ENCODE measurements at regions not wholly inside any gene's neighbourhood (a gene's known extent, or its start where the extent isn't known, plus 50 kb on each side); places are given as distances from the start of the nearest gene placed in this dataset.

GRCh38 chr5:27548484-27548883 lies 510.1 kb upstream of the CDH9 start:
- TF ChIP-seq CTCF (conservative IDR thresholded peaks at IDR 0.05; ENCODE audit: low read depth in 2 of 2) (no peak), ZNF114 (CRISPR knock-in tag; IDR thresholded peaks at IDR 0.05) (no peak), EZH2 (IDR thresholded peaks at IDR 0.05; ENCODE audit: low read depth, unreplicated experiment) (no peak), EZH2phosphoT487 (IDR thresholded peaks at IDR 0.05; ENCODE audit: unreplicated experiment) (no peak), POLR2AphosphoS5 (IDR thresholded peaks at IDR 0.05; ENCODE audit: low read depth) (no peak), JUNB (IDR thresholded peaks at IDR 0.05; ENCODE audit: unreplicated experiment) (no peak)
- TF ChIP-seq, protein P1, sequence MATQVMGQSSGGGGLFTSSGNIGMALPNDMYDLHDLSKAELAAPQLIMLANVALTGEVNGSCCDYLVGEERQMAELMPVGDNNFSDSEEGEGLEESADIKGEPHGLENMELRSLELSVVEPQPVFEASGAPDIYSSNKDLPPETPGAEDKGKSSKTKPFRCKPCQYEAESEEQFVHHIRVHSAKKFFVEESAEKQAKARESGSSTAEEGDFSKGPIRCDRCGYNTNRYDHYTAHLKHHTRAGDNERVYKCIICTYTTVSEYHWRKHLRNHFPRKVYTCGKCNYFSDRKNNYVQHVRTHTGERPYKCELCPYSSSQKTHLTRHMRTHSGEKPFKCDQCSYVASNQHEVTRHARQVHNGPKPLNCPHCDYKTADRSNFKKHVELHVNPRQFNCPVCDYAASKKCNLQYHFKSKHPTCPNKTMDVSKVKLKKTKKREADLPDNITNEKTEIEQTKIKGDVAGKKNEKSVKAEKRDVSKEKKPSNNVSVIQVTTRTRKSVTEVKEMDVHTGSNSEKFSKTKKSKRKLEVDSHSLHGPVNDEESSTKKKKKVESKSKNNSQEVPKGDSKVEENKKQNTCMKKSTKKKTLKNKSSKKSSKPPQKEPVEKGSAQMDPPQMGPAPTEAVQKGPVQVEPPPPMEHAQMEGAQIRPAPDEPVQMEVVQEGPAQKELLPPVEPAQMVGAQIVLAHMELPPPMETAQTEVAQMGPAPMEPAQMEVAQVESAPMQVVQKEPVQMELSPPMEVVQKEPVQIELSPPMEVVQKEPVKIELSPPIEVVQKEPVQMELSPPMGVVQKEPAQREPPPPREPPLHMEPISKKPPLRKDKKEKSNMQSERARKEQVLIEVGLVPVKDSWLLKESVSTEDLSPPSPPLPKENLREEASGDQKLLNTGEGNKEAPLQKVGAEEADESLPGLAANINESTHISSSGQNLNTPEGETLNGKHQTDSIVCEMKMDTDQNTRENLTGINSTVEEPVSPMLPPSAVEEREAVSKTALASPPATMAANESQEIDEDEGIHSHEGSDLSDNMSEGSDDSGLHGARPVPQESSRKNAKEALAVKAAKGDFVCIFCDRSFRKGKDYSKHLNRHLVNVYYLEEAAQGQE (IDR thresholded peaks at IDR 0.05; ENCODE audit: unreplicated experiment): no peak

All from GM23338 (cell line).